Astrocyte (in vitro differentiated cells and primary cell): ENCODE measurements at regions not wholly inside any gene's neighbourhood (a gene's known extent, or its start where the extent isn't known, plus 50 kb on each side); places are given as distances from the start of the nearest gene placed in this dataset.

Source experiments
- DNase-seq: peaks from one replicate; pipeline ENCODE4 v3.0.0-alpha.2; 2010; ENCODE audit warnings: low read depth
- FAIRE-seq: peaks from 2 replicates; lab custom pipeline; 2011; peaks lifted over from hg19 to GRCh38; lab: Jason Lieb, UNC
- H2AFZ ChIP-seq: 2 replicates; pipeline ENCODE4 v1.6.0; 2012; ENCODE audit warnings: low read depth, low read length, inconsistent platforms
- H3K27ac ChIP-seq: 2 replicates; pipeline ENCODE4 v1.5.1; 2011; ENCODE audit warnings: low read depth, low read length, inconsistent platforms
- H3K27me3 ChIP-seq: 2 replicates; pipeline ENCODE4 v1.6.0; 2011; ENCODE audit warnings: low read length, inconsistent platforms; ENCODE audit not compliant: insufficient read depth
- H3K36me3 ChIP-seq: 2 replicates; pipeline ENCODE4 v1.5.1; 2011; ENCODE audit warnings: low read length, inconsistent platforms; ENCODE audit not compliant: insufficient read depth
- H3K4me1 ChIP-seq: 2 replicates; pipeline ENCODE4 v1.5.1; 2011; ENCODE audit warnings: low read length, inconsistent platforms; ENCODE audit not compliant: insufficient read depth
- H3K4me2 ChIP-seq: 2 replicates; pipeline ENCODE4 v1.6.0; 2012; ENCODE audit warnings: low read length, inconsistent platforms
- H3K4me3 ChIP-seq: 2 replicates; pipeline ENCODE4 v1.5.1; 2011; ENCODE audit warnings: low read depth, mild to moderate bottlenecking, low read length, inconsistent platforms; ENCODE audit not compliant: insufficient read depth
- H3K79me2 ChIP-seq: 2 replicates; pipeline ENCODE4 v1.6.0; 2012; ENCODE audit warnings: mild to moderate bottlenecking, low read length, inconsistent platforms; ENCODE audit not compliant: insufficient read depth
- H3K9ac ChIP-seq: 2 replicates; pipeline ENCODE4 v1.6.0; 2012; ENCODE audit warnings: mild to moderate bottlenecking, low read length, inconsistent platforms
- H3K9me3 ChIP-seq: 2 replicates; pipeline ENCODE4 v1.5.1; 2012; ENCODE audit warnings: low read depth, mild to moderate bottlenecking, low read length, inconsistent platforms; ENCODE audit not compliant: insufficient read depth
- H4K20me1 ChIP-seq: 2 replicates; pipeline ENCODE4 v1.6.0; 2012; ENCODE audit warnings: low read length, inconsistent platforms; ENCODE audit not compliant: insufficient read depth
- H3K27ac Mint-ChIP-seq: one replicate; pipeline ENCODE4 v1.8.0; 2021; ENCODE audit warnings: mild to moderate bottlenecking, mixed read lengths; ENCODE audit not compliant: unreplicated experiment
- H3K27me3 Mint-ChIP-seq: one replicate; pipeline ENCODE4 v1.8.0; 2021; ENCODE audit warnings: low read depth, mixed read lengths; ENCODE audit not compliant: unreplicated experiment
- H3K36me3 Mint-ChIP-seq: one replicate; pipeline ENCODE4 v1.8.0; 2021; ENCODE audit warnings: low read depth, mixed read lengths; ENCODE audit not compliant: unreplicated experiment
- H3K4me1 Mint-ChIP-seq: one replicate; pipeline ENCODE4 v1.8.0; 2021; ENCODE audit warnings: low read depth, mixed read lengths; ENCODE audit not compliant: unreplicated experiment
- H3K4me3 Mint-ChIP-seq: one replicate; pipeline ENCODE4 v1.8.0; 2021; ENCODE audit warnings: mild to moderate bottlenecking, moderate library complexity, mixed read lengths; ENCODE audit not compliant: unreplicated experiment
- H3K9me3 Mint-ChIP-seq: one replicate; pipeline ENCODE4 v1.8.0; 2021; ENCODE audit warnings: mild to moderate bottlenecking, mixed read lengths; ENCODE audit not compliant: unreplicated experiment
- EZH2 ChIP-seq: IDR thresholded peaks from 2 replicates; pipeline ENCODE4 v1.6.1; 2012; ENCODE audit warnings: mild to moderate bottlenecking, low read length, inconsistent platforms; ENCODE audit not compliant: insufficient read depth
- TF ChIP-seq, protein P1 (sequence below): IDR thresholded peaks from 2 replicates; pipeline ENCODE4 v1.5.1; 2011; ENCODE audit warnings: low read depth, mild to moderate bottlenecking, inconsistent platforms, low read length, moderate library complexity; ENCODE audit not compliant: insufficient read depth

DNA sequence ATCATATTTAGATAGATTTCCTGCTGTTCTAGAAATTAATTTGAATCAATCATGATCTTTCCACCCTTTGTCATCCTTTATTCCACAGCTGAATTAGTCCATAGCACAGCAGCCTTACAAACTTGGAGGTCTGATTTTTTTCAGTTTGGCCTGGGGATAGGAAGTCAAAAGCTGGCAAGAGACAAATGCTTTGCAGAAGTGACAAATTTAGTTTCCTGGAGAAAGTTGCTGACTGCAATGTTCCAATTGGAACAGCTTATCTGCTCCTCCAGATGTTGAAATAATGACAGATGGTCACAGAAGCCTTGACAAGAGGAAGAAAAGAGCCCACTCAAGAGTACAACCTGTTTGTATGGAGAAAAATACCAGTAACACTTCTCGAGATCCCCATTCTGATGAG is 1276.1 kb upstream of the CDH8 start:
- DNase-seq: no peak
- no peak overlapping the region for H3K9ac ChIP-seq
- H3K27me3 ChIP-seq: no peaks in the 10 kb centered on the region
- no peak for FAIRE-seq
- no peaks in the 10 kb centered on the region for H3K4me1 Mint-ChIP-seq
- H3K27ac Mint-ChIP-seq: no peak overlapping the region
- H3K4me1 ChIP-seq: no peaks in the 10 kb centered on the region
- no peak overlapping the region for H3K4me3 Mint-ChIP-seq
- no peak overlapping the region for H3K4me3 ChIP-seq
- no peak overlapping the region for H3K4me2 ChIP-seq
- no peak overlapping the region for H3K27ac ChIP-seq
- TF ChIP-seq, protein P1, sequence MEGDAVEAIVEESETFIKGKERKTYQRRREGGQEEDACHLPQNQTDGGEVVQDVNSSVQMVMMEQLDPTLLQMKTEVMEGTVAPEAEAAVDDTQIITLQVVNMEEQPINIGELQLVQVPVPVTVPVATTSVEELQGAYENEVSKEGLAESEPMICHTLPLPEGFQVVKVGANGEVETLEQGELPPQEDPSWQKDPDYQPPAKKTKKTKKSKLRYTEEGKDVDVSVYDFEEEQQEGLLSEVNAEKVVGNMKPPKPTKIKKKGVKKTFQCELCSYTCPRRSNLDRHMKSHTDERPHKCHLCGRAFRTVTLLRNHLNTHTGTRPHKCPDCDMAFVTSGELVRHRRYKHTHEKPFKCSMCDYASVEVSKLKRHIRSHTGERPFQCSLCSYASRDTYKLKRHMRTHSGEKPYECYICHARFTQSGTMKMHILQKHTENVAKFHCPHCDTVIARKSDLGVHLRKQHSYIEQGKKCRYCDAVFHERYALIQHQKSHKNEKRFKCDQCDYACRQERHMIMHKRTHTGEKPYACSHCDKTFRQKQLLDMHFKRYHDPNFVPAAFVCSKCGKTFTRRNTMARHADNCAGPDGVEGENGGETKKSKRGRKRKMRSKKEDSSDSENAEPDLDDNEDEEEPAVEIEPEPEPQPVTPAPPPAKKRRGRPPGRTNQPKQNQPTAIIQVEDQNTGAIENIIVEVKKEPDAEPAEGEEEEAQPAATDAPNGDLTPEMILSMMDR: no peak
- TF ChIP-seq EZH2: no peak
- no peaks in the 10 kb centered on the region for H3K9me3 Mint-ChIP-seq
- no peaks in the 10 kb centered on the region for H3K27me3 Mint-ChIP-seq
- H4K20me1 ChIP-seq: no peaks in the 10 kb centered on the region
- H3K9me3 ChIP-seq: no peaks in the 10 kb centered on the region
- no peaks in the 10 kb centered on the region for H3K36me3 ChIP-seq
- no peaks in the 10 kb centered on the region for H3K36me3 Mint-ChIP-seq
- H2AFZ ChIP-seq: no peak overlapping the region
- no peaks in the 10 kb centered on the region for H3K79me2 ChIP-seq

DNA sequence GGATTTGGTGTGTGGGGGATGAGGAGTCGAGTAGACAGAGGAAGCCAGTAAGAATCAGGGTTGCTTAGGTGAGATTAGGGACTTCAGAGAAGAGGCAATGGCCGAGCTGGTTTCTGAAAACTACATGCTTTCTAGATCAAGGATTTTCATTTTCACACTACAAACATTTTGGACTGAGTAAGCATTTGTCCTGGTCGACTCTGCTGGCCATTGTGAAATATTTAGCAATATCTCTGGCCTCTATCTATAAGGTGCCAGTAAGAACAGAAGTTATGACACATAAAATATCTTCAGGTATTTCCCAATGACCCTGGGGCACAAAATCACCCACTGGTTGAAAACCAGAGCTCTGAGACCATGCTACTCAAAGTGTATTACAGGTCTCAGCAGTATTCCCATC is 1275.1 kb upstream of the CDH8 start:
- no peak overlapping the region for H3K27ac ChIP-seq
- H3K4me1 ChIP-seq: no peaks in the 10 kb centered on the region
- no peaks in the 10 kb centered on the region for H3K9me3 ChIP-seq
- TF ChIP-seq EZH2: no peak
- TF ChIP-seq, protein P1: no peak
- no peaks in the 10 kb centered on the region for H3K79me2 ChIP-seq
- H3K9ac ChIP-seq: no peak overlapping the region
- no peak overlapping the region for H2AFZ ChIP-seq
- Mint-ChIP-seq H3K36me3 (no peaks in the 10 kb centered on the region), H3K4me3 (no peak overlapping the region), H3K27ac (no peak overlapping the region), H3K27me3 (no peaks in the 10 kb centered on the region), H3K9me3 (no peaks in the 10 kb centered on the region), H3K4me1 (no peaks in the 10 kb centered on the region)
- H3K27me3 ChIP-seq: no peaks in the 10 kb centered on the region
- no peak overlapping the region for H3K4me3 ChIP-seq
- H3K36me3 ChIP-seq: no peaks in the 10 kb centered on the region
- no peak overlapping the region for H3K4me2 ChIP-seq
- FAIRE-seq (no peak), DNase-seq (no peak)
- no peaks in the 10 kb centered on the region for H4K20me1 ChIP-seq

DNA sequence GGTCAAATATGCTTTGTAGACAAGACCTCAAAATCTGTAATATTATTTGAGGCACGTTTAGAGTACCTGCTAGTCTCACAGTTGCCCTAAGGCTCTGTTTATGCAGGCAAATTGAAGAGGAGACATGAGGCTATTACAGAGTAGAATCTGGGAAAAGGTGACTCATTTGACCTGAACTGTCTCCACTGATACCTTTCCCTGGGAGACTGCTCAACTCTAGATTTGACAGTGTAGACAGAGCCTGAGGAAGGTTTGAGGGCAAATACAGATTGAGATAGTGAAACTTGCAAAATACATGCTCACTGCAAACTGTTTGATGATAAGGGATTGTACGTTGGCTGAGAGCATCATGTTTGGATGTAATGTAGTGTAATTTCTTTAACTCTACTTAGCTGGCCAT is 1266.6 kb upstream of the CDH8 start:
- Histone ChIP-seq H3K9ac (no peak overlapping the region), H3K79me2 (no peaks in the 10 kb centered on the region), H3K4me3 (no peak overlapping the region), H3K27me3 (no peaks in the 10 kb centered on the region), H3K4me2 (no peak overlapping the region), H2AFZ (no peak overlapping the region), H3K27ac (no peak overlapping the region), H3K4me1 (no peaks in the 10 kb centered on the region), H4K20me1 (no peaks in the 10 kb centered on the region), H3K9me3 (no peaks in the 10 kb centered on the region), H3K36me3 (no peaks in the 10 kb centered on the region)
- H3K9me3 Mint-ChIP-seq: no peaks in the 10 kb centered on the region
- no peaks in the 10 kb centered on the region for H3K27me3 Mint-ChIP-seq
- FAIRE-seq (no peak), DNase-seq (no peak)
- no peak overlapping the region for H3K4me3 Mint-ChIP-seq
- H3K27ac Mint-ChIP-seq: no peak overlapping the region
- no peaks in the 10 kb centered on the region for H3K4me1 Mint-ChIP-seq
- no peak for TF ChIP-seq EZH2
- TF ChIP-seq, protein P1: no peak
- H3K36me3 Mint-ChIP-seq: no peaks in the 10 kb centered on the region
